Activated B cell treated with CpG ODN at 0.5 μM for 24 hours (primary cell): ENCODE measurements at regions not wholly inside any gene's neighbourhood (a gene's known extent, or its start where the extent isn't known, plus 50 kb on each side); places are given as distances from the start of the nearest gene placed in this dataset.

Experiments used
- ATAC-seq: fragments of 200-7000 bp; cut with Tn5 transposase; one replicate; pipeline ENCODE4 v1.10.0; 2021; ENCODE audit warnings: low read depth, mild to moderate bottlenecking, moderate library complexity
- CTCF ChIA-PET: fragments of 350-600 bp; sonication (Branson Sonifier 250); formaldehyde crosslinking; loops from one replicate; lab custom pipeline; 2021; ENCODE audit warnings: antibody characterized with exemption; lab: Charles Lee
- POLR2A ChIA-PET: fragments of 350-600 bp; sonication (Branson Sonifier 250); formaldehyde crosslinking; loops from one replicate; lab custom pipeline; 2021; ENCODE audit warnings: antibody characterized with exemption; lab: Charles Lee
- DNase-seq: peaks from one replicate; pipeline ENCODE4 v3.0.0; 2022
- H3K27ac Mint-ChIP-seq: one replicate; pipeline ENCODE4 v1.8.0; 2020; ENCODE audit warnings: mixed read lengths
- H3K27me3 Mint-ChIP-seq: one replicate; pipeline ENCODE4 v1.8.0; 2021; ENCODE audit warnings: mixed read lengths
- H3K36me3 Mint-ChIP-seq: one replicate; pipeline ENCODE4 v1.8.0; 2021; ENCODE audit warnings: low read depth, mixed read lengths
- H3K4me1 Mint-ChIP-seq: one replicate; pipeline ENCODE4 v1.8.0; 2021; ENCODE audit warnings: mixed read lengths
- H3K4me3 Mint-ChIP-seq: one replicate; pipeline ENCODE4 v1.8.0; 2020; ENCODE audit warnings: mild to moderate bottlenecking, mixed read lengths
- H3K9me3 Mint-ChIP-seq: one replicate; pipeline ENCODE4 v1.8.0; 2020; ENCODE audit warnings: mixed read lengths
- intact Hi-C: fragments of 100-400 bp; cut with micrococcal nuclease; formaldehyde crosslinking; loops from one replicate; pipeline ENCODE4 v1.15.1; 2024
- TF ChIP-seq, protein P1 (sequence below): fragments of 200-600 bp; IDR thresholded peaks from one replicate; pipeline ENCODE4 v1.8.0; 2022; ENCODE audit warnings: antibody characterized with exemption, mild to moderate bottlenecking

DNA sequence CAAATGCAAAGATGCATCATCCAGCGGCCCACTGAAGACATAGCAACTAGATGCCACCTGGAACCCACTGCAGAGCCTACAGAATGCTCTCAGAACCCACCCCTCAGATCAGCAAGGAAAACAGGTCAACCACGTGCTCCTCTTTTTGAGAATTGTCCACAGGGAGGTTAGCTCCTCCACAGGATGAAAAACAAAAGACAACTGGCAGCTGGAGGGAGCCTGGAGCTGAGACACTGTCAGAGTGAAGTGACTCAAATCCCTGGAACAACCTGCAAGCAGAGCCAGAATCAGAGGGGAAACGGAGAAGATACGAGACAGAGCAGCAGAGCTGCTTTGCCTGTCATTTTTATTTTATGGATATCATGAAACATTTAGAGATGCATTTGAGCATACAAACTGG, 277.6 kb downstream of the GASK1B start:
- H3K27me3 Mint-ChIP-seq: no peaks in the 10 kb centered on the region
- no peaks in the 10 kb centered on the region for H3K9me3 Mint-ChIP-seq
- ChIA-PET CTCF (no interaction called here), POLR2A (no interaction called here)
- no peak overlapping the region for H3K27ac Mint-ChIP-seq
- no peaks in the 10 kb centered on the region for H3K4me1 Mint-ChIP-seq
- no peak for DNase-seq
- TF ChIP-seq, protein P1, sequence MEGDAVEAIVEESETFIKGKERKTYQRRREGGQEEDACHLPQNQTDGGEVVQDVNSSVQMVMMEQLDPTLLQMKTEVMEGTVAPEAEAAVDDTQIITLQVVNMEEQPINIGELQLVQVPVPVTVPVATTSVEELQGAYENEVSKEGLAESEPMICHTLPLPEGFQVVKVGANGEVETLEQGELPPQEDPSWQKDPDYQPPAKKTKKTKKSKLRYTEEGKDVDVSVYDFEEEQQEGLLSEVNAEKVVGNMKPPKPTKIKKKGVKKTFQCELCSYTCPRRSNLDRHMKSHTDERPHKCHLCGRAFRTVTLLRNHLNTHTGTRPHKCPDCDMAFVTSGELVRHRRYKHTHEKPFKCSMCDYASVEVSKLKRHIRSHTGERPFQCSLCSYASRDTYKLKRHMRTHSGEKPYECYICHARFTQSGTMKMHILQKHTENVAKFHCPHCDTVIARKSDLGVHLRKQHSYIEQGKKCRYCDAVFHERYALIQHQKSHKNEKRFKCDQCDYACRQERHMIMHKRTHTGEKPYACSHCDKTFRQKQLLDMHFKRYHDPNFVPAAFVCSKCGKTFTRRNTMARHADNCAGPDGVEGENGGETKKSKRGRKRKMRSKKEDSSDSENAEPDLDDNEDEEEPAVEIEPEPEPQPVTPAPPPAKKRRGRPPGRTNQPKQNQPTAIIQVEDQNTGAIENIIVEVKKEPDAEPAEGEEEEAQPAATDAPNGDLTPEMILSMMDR: no peak
- no peak for ATAC-seq
- no peaks in the 10 kb centered on the region for H3K36me3 Mint-ChIP-seq
- H3K4me3 Mint-ChIP-seq: no peak overlapping the region
- intact Hi-C loops: no loop called here

DNA sequence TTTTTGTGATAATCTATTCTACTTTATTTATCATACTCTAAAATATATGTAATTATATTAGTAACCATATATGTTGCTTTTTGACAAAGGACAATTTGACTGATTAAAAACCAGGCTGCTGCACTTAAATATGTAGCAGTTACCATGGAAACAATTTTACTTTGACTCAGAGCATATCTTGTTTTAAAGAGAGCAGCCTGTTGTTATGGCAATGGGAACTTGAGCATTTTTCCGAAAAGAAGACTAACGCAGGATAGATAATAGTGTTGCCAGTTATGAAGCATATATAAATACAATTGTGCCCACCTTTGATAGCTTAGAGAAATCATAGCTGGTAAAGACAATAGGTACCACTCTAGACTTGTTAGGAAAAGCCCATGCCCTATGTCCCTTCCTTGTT, 283.0 kb downstream of the GASK1B start:
- TF ChIP-seq, protein P1: no peak
- H3K4me3 Mint-ChIP-seq: no peak overlapping the region
- no peaks in the 10 kb centered on the region for H3K4me1 Mint-ChIP-seq
- ChIA-PET CTCF (no interaction called here), POLR2A (no interaction called here)
- H3K36me3 Mint-ChIP-seq: no peaks in the 10 kb centered on the region
- H3K9me3 Mint-ChIP-seq: no peaks in the 10 kb centered on the region
- no peak for DNase-seq
- no peaks in the 10 kb centered on the region for H3K27me3 Mint-ChIP-seq
- intact Hi-C loops: no loop called here
- no peak for ATAC-seq
- H3K27ac Mint-ChIP-seq: no peak overlapping the region

DNA sequence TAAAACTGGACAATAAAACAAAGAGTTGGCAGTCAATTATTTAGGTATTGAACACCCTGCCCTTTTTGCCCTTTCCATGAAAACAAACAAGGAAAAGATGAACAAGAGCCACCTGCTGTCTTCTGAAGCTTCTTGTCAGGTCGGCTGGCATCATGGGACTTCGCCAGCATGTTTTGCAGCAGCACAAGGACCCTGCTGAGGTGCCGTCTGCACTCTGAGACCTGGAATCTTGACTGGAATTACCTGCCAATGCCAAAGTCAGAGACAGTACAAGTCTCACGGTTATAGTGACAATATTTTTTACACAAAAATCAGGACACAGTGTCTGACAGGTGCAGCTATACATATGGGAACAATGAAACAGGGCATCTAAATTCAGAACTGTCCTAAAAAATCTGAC, 284.5 kb downstream of the GASK1B start:
- intact Hi-C loops: no loop called here
- TF ChIP-seq, protein P1: no peak
- ATAC-seq: no peak
- Mint-ChIP-seq H3K27ac (no peak overlapping the region), H3K27me3 (no peaks in the 10 kb centered on the region), H3K9me3 (no peaks in the 10 kb centered on the region), H3K36me3 (no peaks in the 10 kb centered on the region), H3K4me3 (no peak overlapping the region), H3K4me1 (no peaks in the 10 kb centered on the region)
- ChIA-PET POLR2A (no interaction called here), CTCF (no interaction called here)
- DNase-seq: no peak

GRCh38 chr4:157887316-157887715, 285.5 kb downstream of the GASK1B start:
- ChIA-PET CTCF (no interaction called here), POLR2A (no interaction called here)
- ATAC-seq: no peak
- intact Hi-C loops: no loop called here
- H3K36me3 Mint-ChIP-seq: no peaks in the 10 kb centered on the region
- TF ChIP-seq, protein P1: no peak
- no peaks in the 10 kb centered on the region for H3K27me3 Mint-ChIP-seq
- no peaks in the 10 kb centered on the region for H3K9me3 Mint-ChIP-seq
- no peak for DNase-seq
- H3K27ac Mint-ChIP-seq: no peak overlapping the region
- H3K4me3 Mint-ChIP-seq: no peak overlapping the region
- no peaks in the 10 kb centered on the region for H3K4me1 Mint-ChIP-seq

DNA sequence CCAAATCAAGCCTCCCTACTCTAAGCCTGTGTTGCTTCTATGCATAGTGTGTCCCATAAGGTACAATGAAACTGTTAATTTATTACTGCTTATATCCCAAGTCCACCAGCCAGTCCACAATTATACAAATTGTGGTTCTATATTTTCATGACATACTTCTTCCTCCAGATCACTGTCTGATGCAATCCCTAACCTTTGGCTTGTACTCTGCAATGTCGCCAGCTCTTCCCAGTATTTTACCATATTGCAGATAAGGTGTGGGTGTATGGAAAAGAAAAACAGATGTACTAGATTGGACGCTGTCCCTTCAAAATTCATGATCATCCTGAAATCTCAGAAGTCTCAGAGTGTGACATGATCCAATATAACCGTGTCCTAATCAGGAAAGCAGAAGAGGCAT, 286.2 kb downstream of the GASK1B start:
- DNase-seq (no peak), ATAC-seq (no peak)
- no peaks in the 10 kb centered on the region for H3K4me1 Mint-ChIP-seq
- H3K4me3 Mint-ChIP-seq: no peak overlapping the region
- TF ChIP-seq, protein P1: no peak
- intact Hi-C loops: no loop called here
- H3K9me3 Mint-ChIP-seq: no peaks in the 10 kb centered on the region
- no peaks in the 10 kb centered on the region for H3K36me3 Mint-ChIP-seq
- H3K27me3 Mint-ChIP-seq: no peaks in the 10 kb centered on the region
- POLR2A ChIA-PET: no interaction called here
- CTCF ChIA-PET: no interaction called here
- H3K27ac Mint-ChIP-seq: no peak overlapping the region
